ENCODE measurements at regions not wholly inside any gene's neighbourhood (a gene's known extent, or its start where the extent isn't known, plus 50 kb on each side); places are given as distances from the start of the nearest gene placed in this dataset.
"Not testable (repeated sequence)": the region's sequence is repeated elsewhere in the genome, so short reads cannot be mapped to it uniquely, and the experiment has no call there.

GRCh38 chr12:131287938-131288764, 334.4 kb downstream of the ADGRD1 start:
- no peak for DNase-seq (ENCODE audit: low read depth)

GRCh38 chr12:131288765-131289695, 335.3 kb downstream of the ADGRD1 start:
- not testable (repeated sequence) for DNase-seq (ENCODE audit: low read depth)

GRCh38 chr12:131289807-131290206, 336.1 kb downstream of the ADGRD1 start:
- DNase-seq (ENCODE audit: low read depth): not testable (repeated sequence)

- DNase-seq (ENCODE audit: low read depth): no peak
Observed at GRCh38 chr12:131290255-131290959, 336.7 kb downstream of the ADGRD1 start.

- DNase-seq (ENCODE audit: low read depth): not testable (repeated sequence)
Observed at GRCh38 chr12:131293071-131294015, 339.6 kb downstream of the ADGRD1 start.

GRCh38 chr12:131294716-131295115, 341.0 kb downstream of the ADGRD1 start:
- not testable (repeated sequence) for DNase-seq (ENCODE audit: low read depth)

GRCh38 chr12:131295117-131295516, 341.4 kb downstream of the ADGRD1 start:
- not testable (repeated sequence) for DNase-seq (ENCODE audit: low read depth)

- DNase-seq (ENCODE audit: low read depth): not testable (repeated sequence)
Observed at GRCh38 chr12:131295559-131295958, 341.9 kb downstream of the ADGRD1 start.

GRCh38 chr12:131296136-131296535, 342.4 kb downstream of the ADGRD1 start:
- DNase-seq (ENCODE audit: low read depth): not testable (repeated sequence)

GRCh38 chr12:131296651-131297050, 342.9 kb downstream of the ADGRD1 start:
- DNase-seq (ENCODE audit: low read depth): not testable (repeated sequence)

- not testable (repeated sequence) for DNase-seq (ENCODE audit: low read depth)
Observed at GRCh38 chr12:131298526-131299369, 345.0 kb downstream of the ADGRD1 start.

GRCh38 chr12:131299370-131299701, 345.6 kb downstream of the ADGRD1 start:
- DNase-seq (ENCODE audit: low read depth): not testable (repeated sequence)

- DNase-seq (ENCODE audit: low read depth): not testable (repeated sequence)
Observed at GRCh38 chr12:131303576-131303975, 349.9 kb downstream of the ADGRD1 start.

- not testable (repeated sequence) for DNase-seq (ENCODE audit: low read depth)
Observed at GRCh38 chr12:131304642-131305041, 350.9 kb downstream of the ADGRD1 start.

- no peak for DNase-seq (ENCODE audit: low read depth)
Observed at GRCh38 chr12:131309700-131310099, 356.0 kb downstream of the ADGRD1 start.

- not testable (repeated sequence) for DNase-seq (ENCODE audit: low read depth)
Observed at GRCh38 chr12:131310227-131310969, 356.7 kb downstream of the ADGRD1 start.

- DNase-seq (ENCODE audit: low read depth): not testable (repeated sequence)
Observed at GRCh38 chr12:131311279-131311722, 357.6 kb downstream of the ADGRD1 start.

- DNase-seq (ENCODE audit: low read depth): no peak
Observed at GRCh38 chr12:131311764-131312163, 358.1 kb downstream of the ADGRD1 start.

- DNase-seq (ENCODE audit: low read depth): not testable (repeated sequence)
Observed at GRCh38 chr12:131312382-131312781, 358.7 kb downstream of the ADGRD1 start.
